Adipocyte (in vitro differentiated cells): ENCODE measurements at regions not wholly inside any gene's neighbourhood (a gene's known extent, or its start where the extent isn't known, plus 50 kb on each side); places are given as distances from the start of the nearest gene placed in this dataset.

ENCODE experiments used
- DNase-seq: peaks from one replicate; pipeline ENCODE4 v3.0.0-alpha.2; 2015; ENCODE audit warnings: low read depth
- H3K27me3 ChIP-seq: replicated peaks from 2 replicates; pipeline ENCODE4 v1.7.0; 2013; ENCODE audit warnings: mild to moderate bottlenecking, low read length, moderate library complexity; ENCODE audit not compliant: control insufficient read depth, insufficient read depth
- H3K36me3 ChIP-seq: 2 replicates; pipeline ENCODE4 v1.7.0; 2013; ENCODE audit warnings: low read length, mild to moderate bottlenecking, moderate library complexity; ENCODE audit not compliant: control insufficient read depth, insufficient read depth, severe bottlenecking
- H3K4me1 ChIP-seq: 2 replicates; pipeline ENCODE4 v1.7.0; 2013; ENCODE audit warnings: mild to moderate bottlenecking, low read length, moderate library complexity; ENCODE audit not compliant: control insufficient read depth, insufficient read depth
- H3K4me3 ChIP-seq: 2 replicates; pipeline ENCODE4 v1.7.0; 2013; ENCODE audit warnings: mild to moderate bottlenecking, low read length, moderate library complexity
- H3K9ac ChIP-seq: 2 replicates; pipeline ENCODE4 v1.7.0; 2013; ENCODE audit warnings: mild to moderate bottlenecking, low read length, moderate library complexity
- H3K9me3 ChIP-seq: 2 replicates; pipeline ENCODE4 v1.7.0; 2013; ENCODE audit warnings: mild to moderate bottlenecking, low read length, moderate library complexity; ENCODE audit not compliant: control insufficient read depth

DNA sequence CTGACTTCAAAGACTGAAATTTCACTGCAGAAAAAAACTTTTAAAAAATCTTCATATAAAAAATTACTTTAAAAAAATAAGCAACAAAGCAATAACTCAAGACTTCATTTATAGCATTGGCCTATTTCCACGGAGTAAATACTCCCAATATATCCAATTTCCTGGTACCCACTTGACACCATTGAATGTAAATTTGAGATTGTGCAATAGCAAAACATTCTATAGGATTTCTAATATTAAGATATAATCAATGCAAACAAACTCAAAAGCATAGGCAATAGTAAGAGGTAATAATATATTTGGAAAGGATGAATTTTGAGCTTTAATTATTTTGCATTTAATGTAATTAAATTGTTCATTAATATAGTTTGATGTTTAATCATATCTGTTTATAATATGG lies 148.0 kb upstream of the CNTN6 start:
- Histone ChIP-seq H3K27me3 (no peaks in the 10 kb centered on the region), H3K9me3 (peaks cover 2% of the 10 kb centered on the region), H3K4me1 (no peaks in the 10 kb centered on the region), H3K36me3 (no peaks in the 10 kb centered on the region), H3K9ac (no peak overlapping the region), H3K4me3 (no peak overlapping the region)
- DNase-seq, result no peak

- H3K36me3 ChIP-seq, result no peaks in the 10 kb centered on the region
- no peak overlapping the region for H3K4me3 ChIP-seq
- H3K9me3 ChIP-seq, result peaks cover 2% of the 10 kb centered on the region
- DNase-seq, result no peak
- no peak overlapping the region for H3K9ac ChIP-seq
- H3K27me3 ChIP-seq, result no peaks in the 10 kb centered on the region
- H3K4me1 ChIP-seq, result no peaks in the 10 kb centered on the region
Observed at GRCh38 chr3:945738-946137, 147.1 kb upstream of the CNTN6 start.

DNA sequence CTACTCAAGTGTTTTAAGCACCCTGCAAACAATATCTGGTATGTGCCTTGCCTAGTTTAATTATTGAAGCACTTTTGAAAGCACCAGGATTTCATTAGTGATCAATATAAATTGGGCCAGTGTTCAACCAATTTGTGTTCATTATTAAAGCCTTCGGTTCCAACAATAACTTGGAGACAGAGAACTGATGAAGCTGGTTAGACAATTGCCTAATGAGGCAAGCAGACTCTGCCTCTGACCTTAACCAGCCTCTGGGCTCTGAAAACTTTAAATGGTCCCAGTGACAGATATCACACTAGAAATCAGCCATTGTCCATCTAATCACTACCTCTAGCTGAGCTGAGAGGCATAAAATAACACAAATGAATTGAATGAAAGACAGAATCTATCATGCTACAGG lies 139.9 kb upstream of the CNTN6 start:
- no peak for DNase-seq
- H3K9me3 ChIP-seq, result no peaks in the 10 kb centered on the region
- no peak overlapping the region for H3K9ac ChIP-seq

DNA sequence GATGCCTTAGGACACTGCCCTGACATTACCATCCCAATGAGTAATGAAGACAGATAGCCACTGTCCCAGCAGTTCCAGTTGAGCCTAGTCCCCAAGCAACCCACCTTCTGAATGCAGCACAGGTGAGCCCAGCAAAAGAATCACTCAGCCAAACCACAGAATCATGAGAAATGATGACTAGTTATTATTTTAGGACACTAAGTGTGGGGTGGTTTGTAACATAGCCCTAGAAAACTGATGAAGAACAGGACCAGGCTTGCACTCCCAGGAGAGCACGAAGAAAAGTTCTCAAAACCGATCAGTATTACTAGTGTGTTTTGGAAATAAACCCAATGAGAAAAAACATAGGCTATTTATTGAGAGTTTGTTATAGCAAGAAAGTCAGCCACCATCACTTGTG lies 129.6 kb upstream of the CNTN6 start:
- no peak for DNase-seq
- H3K9ac ChIP-seq, result no peak overlapping the region
- no peaks in the 10 kb centered on the region for H3K36me3 ChIP-seq
- no peak overlapping the region for H3K4me3 ChIP-seq
- no peaks in the 10 kb centered on the region for H3K27me3 ChIP-seq
- H3K4me1 ChIP-seq, result no peaks in the 10 kb centered on the region
- H3K9me3 ChIP-seq, result peaks cover 4% of the 10 kb centered on the region

More for the DNA sequence above, 139.9 kb upstream of the CNTN6 start:
- Histone ChIP-seq H3K4me3 (no peak overlapping the region), H3K4me1 (no peaks in the 10 kb centered on the region), H3K27me3 (no peaks in the 10 kb centered on the region), H3K36me3 (no peaks in the 10 kb centered on the region)

- no peak for DNase-seq
- Histone ChIP-seq H3K27me3 (no peaks in the 10 kb centered on the region), H3K4me3 (no peak overlapping the region), H3K9ac (no peak overlapping the region), H3K4me1 (no peaks in the 10 kb centered on the region), H3K9me3 (peaks cover 4% of the 10 kb centered on the region), H3K36me3 (no peaks in the 10 kb centered on the region)
Observed at GRCh38 chr3:963755-964154, 129.1 kb upstream of the CNTN6 start.

GRCh38 chr3:965826-966225 lies 127.0 kb upstream of the CNTN6 start:
- no peaks in the 10 kb centered on the region for H3K36me3 ChIP-seq
- H3K4me1 ChIP-seq, result no peaks in the 10 kb centered on the region
- H3K9me3 ChIP-seq, result no peaks in the 10 kb centered on the region
- no peak overlapping the region for H3K9ac ChIP-seq
- no peak for DNase-seq
- H3K4me3 ChIP-seq, result no peak overlapping the region
- no peaks in the 10 kb centered on the region for H3K27me3 ChIP-seq

DNA sequence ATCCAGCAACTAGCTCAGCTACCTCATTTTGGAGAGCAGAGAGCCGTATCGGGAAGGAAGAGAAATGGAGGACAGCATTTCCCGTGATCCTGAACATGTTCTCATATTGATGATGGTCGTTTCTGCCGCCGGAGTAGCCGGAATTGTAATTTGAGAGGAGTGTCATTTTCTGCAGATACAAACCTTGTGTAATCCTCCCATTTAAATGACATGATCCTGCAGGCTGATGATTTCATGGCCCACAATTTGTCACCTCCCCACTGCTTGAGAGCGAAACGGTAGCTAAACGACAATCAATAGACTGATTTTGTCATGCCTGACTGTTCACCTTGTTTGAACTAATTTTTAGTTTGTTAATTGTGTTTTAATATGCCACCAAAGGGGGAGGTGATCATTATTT lies 126.5 kb upstream of the CNTN6 start:
- DNase-seq, result no peak
- no peak overlapping the region for H3K9ac ChIP-seq
- H3K9me3 ChIP-seq, result no peaks in the 10 kb centered on the region
- no peak overlapping the region for H3K4me3 ChIP-seq
- H3K4me1 ChIP-seq, result no peaks in the 10 kb centered on the region
- no peaks in the 10 kb centered on the region for H3K36me3 ChIP-seq
- no peaks in the 10 kb centered on the region for H3K27me3 ChIP-seq

DNA sequence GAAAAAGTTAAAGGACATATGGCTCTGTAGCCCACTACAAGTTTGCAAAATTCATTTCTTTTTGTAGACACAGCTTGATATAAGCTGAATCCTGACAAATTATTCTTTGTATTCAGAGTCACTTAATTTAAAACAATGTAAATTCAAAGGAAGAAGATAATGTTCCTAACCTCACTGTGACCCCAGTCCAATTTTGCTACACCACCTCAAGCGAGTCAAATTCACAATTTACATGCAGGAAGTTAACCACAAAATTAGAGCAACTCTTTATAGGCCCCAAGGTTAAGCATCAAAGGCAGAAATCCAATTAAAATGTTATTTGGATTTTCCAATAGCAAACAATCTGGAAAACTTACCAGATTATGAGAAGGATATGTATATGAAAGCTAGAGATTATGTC lies 119.5 kb upstream of the CNTN6 start:
- peaks cover 7% of the 10 kb centered on the region for H3K9me3 ChIP-seq
- DNase-seq, result no peak
- no peaks in the 10 kb centered on the region for H3K27me3 ChIP-seq
- H3K36me3 ChIP-seq, result no peaks in the 10 kb centered on the region
- H3K9ac ChIP-seq, result no peak overlapping the region
- H3K4me3 ChIP-seq, result no peak overlapping the region
- no peaks in the 10 kb centered on the region for H3K4me1 ChIP-seq

DNA sequence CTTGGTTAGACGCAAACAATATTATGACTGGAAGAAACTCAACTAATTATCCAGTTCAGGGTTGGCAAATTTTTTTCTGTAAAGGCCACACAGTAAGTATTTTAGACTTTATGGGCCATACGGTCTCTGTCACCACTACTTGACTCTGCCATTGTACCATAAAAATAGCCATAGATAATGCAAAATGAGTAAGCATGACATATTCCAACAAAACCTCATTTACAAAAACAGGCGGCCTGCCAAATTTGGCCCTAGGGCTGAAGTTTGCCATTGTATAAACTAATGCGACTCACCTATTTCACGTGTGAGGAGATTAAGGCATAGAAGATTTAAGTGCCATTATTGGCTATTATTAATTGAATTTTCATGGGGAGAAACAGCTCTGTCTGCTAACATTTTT lies 116.8 kb upstream of the CNTN6 start:
- Histone ChIP-seq H3K4me3 (no peak overlapping the region), H3K36me3 (no peaks in the 10 kb centered on the region), H3K27me3 (no peaks in the 10 kb centered on the region), H3K9ac (no peak overlapping the region), H3K9me3 (peaks cover 7% of the 10 kb centered on the region), H3K4me1 (no peaks in the 10 kb centered on the region)
- no peak for DNase-seq

- Histone ChIP-seq H3K4me3 (no peak overlapping the region), H3K4me1 (no peaks in the 10 kb centered on the region), H3K9ac (no peak overlapping the region), H3K27me3 (no peaks in the 10 kb centered on the region), H3K36me3 (no peaks in the 10 kb centered on the region), H3K9me3 (no peaks in the 10 kb centered on the region)
- no peak for DNase-seq
Observed at GRCh38 chr3:981156-981555, 111.7 kb upstream of the CNTN6 start.

DNA sequence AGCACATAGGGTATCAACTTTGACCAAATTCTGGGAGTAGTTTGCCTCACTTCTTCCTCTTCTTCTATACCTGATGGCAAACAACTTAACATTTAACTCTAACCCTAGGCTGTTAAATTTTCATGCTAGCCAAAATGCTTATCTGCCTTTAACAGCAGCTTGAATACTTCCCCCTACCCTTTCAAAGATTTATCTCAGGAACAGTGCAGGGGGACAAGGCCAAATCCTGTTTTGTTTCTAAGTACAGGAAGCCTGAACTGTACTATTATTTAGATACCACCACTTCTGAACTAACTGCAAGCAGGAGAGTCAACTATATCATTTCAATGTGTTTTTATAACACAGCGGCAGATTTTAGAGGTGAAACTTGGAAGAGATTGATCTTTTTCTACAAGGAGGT lies 104.0 kb upstream of the CNTN6 start:
- Histone ChIP-seq H3K27me3 (no peaks in the 10 kb centered on the region), H3K9me3 (peaks cover 4% of the 10 kb centered on the region), H3K4me3 (no peak overlapping the region), H3K4me1 (no peaks in the 10 kb centered on the region), H3K36me3 (no peaks in the 10 kb centered on the region), H3K9ac (no peak overlapping the region)
- no peak for DNase-seq

- DNase-seq, result no peak
- Histone ChIP-seq H3K4me3 (no peak overlapping the region), H3K9me3 (peaks cover 4% of the 10 kb centered on the region), H3K9ac (no peak overlapping the region), H3K4me1 (no peaks in the 10 kb centered on the region), H3K27me3 (no peaks in the 10 kb centered on the region), H3K36me3 (no peaks in the 10 kb centered on the region)
Observed at GRCh38 chr3:992871-993270, 100.0 kb upstream of the CNTN6 start.
